ENCODE measurements at regions not wholly inside any gene's neighbourhood (a gene's known extent, or its start where the extent isn't known, plus 50 kb on each side); places are given as distances from the start of the nearest gene placed in this dataset.

- ATAC-seq (ENCODE audit: low FRiP score) (no peak), DNase-seq (no peak)
- Histone ChIP-seq H3K27me3 (ENCODE audit: control insufficient read depth in 1 of 2, insufficient read depth in 2 of 2, low read length in 1 of 2) (no peaks in the 10 kb centered on the region), H3K27ac (ENCODE audit: low read depth in 1 of 2, low read length in 2 of 2) (no peak overlapping the region), H3K4me3 (ENCODE audit: low read length in 2 of 2) (no peak overlapping the region), H3K4me1 (ENCODE audit: control insufficient read depth in 1 of 2, insufficient read depth in 2 of 2, low read length in 2 of 2) (peaks cover 0 to 1% of the 10 kb centered on the region in 2 donors), H3K36me3 (ENCODE audit: control insufficient read depth in 1 of 2, insufficient read depth in 2 of 2, low read length in 1 of 2) (no peaks in the 10 kb centered on the region), H3K9me3 (ENCODE audit: control insufficient read depth, low read length) (no peaks in the 10 kb centered on the region)
- intact Hi-C loops (cut with DNase I): loop anchor here in 1 of 2 donors (10.0 kb wide), 1 partner anchor 85 kb away; the partner anchor contains the start of gene ZNF608
- WGBS, 2 donors: 75 to 80% methylated on average over 4 of the region's 4 CpGs
These were observed 86.6 kb downstream of the ZNF608 start for GRCh38 chr5:124659798-124660197.

GRCh38 chr5:124658867-124659557, 87.4 kb downstream of the ZNF608 start:
- Histone ChIP-seq H3K4me3 (ENCODE audit: low read length in 2 of 2) (no peak overlapping the region), H3K36me3 (ENCODE audit: control insufficient read depth in 1 of 2, insufficient read depth in 2 of 2, low read length in 1 of 2) (no peaks in the 10 kb centered on the region), H3K27me3 (ENCODE audit: control insufficient read depth in 1 of 2, insufficient read depth in 2 of 2, low read length in 1 of 2) (no peaks in the 10 kb centered on the region), H3K9me3 (ENCODE audit: control insufficient read depth, low read length) (no peaks in the 10 kb centered on the region), H3K27ac (ENCODE audit: low read depth in 1 of 2, low read length in 2 of 2) (no peak overlapping the region), H3K4me1 (ENCODE audit: control insufficient read depth in 1 of 2, insufficient read depth in 2 of 2, low read length in 2 of 2) (peaks cover 0 to 1% of the 10 kb centered on the region in 2 donors)
- WGBS, 2 donors: 79 to 90% methylated on average over 6 of the region's 6 CpGs
- DNase-seq (no peak), ATAC-seq (ENCODE audit: low FRiP score) (no peak)
- intact Hi-C loops (cut with DNase I): loop anchor here in 1 of 2 donors (10.0 kb wide), 1 partner anchor 86 kb away; the partner anchor contains the start of gene ZNF608

DNA sequence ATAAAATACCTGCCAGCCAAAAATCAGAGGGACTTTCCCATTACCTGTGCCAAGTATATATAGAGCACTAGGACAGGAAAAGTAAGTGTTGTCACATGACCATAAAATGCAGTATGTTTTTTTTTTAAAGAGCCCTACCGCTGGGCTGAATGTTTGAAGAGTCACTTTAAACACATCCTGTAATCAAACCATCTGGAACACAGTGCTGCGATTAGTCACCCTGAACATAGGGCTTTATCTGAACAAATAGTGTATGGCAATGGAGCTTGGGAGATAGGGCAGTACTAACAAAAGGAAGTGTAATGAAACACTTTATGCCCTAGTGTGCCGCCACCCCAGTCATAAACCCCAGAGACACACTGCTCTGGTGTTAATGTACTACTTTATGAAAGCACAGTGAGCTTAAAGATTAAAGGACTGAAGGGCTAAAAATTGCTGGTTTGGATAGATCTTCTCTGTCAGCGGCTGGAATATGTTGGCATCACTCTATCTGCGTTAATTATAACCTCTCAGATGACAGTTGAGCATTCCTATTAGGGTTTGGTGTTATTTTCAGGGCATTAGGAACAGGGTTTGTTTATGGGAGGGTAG, 90.4 kb downstream of the ZNF608 start:
- H3K4me1 ChIP-seq (ENCODE audit: control insufficient read depth in 1 of 2, insufficient read depth in 2 of 2, low read length in 2 of 2): no peaks in the 10 kb centered on the region
- WGBS, 2 donors: 44% methylated on average over 5 of the region's 5 CpGs
- DNase-seq: no peak
- H3K27me3 ChIP-seq (ENCODE audit: control insufficient read depth in 1 of 2, insufficient read depth in 2 of 2, low read length in 1 of 2): no peaks in the 10 kb centered on the region
- intact Hi-C loops (cut with DNase I): loop anchor here in 1 of 2 donors (10.0 kb wide), 1 partner anchor 89 kb away; the partner anchor contains the start of gene ZNF608
- no peak overlapping the region for H3K4me3 ChIP-seq (ENCODE audit: low read length in 2 of 2)
- no peak overlapping the region for H3K27ac ChIP-seq (ENCODE audit: low read depth in 1 of 2, low read length in 2 of 2)
- H3K9me3 ChIP-seq (ENCODE audit: control insufficient read depth, low read length): no peaks in the 10 kb centered on the region
- ATAC-seq (ENCODE audit: low FRiP score): peak; percentile 58
- H3K36me3 ChIP-seq (ENCODE audit: control insufficient read depth in 1 of 2, insufficient read depth in 2 of 2, low read length in 1 of 2): no peaks in the 10 kb centered on the region

GRCh38 chr5:124655251-124655917, 91.1 kb downstream of the ZNF608 start:
- H3K27ac ChIP-seq (ENCODE audit: low read depth in 1 of 2, low read length in 2 of 2): no peak overlapping the region
- no peaks in the 10 kb centered on the region for H3K27me3 ChIP-seq (ENCODE audit: control insufficient read depth in 1 of 2, insufficient read depth in 2 of 2, low read length in 1 of 2)
- WGBS, 2 donors: 51 to 52% methylated on average over 8 of the region's 8 CpGs
- H3K9me3 ChIP-seq (ENCODE audit: control insufficient read depth, low read length): no peaks in the 10 kb centered on the region
- intact Hi-C loops (cut with DNase I): loop anchor here in 1 of 2 donors (10.0 kb wide), 1 partner anchor 89 kb away; the partner anchor contains the start of gene ZNF608
- no peaks in the 10 kb centered on the region for H3K36me3 ChIP-seq (ENCODE audit: control insufficient read depth in 1 of 2, insufficient read depth in 2 of 2, low read length in 1 of 2)
- ATAC-seq (ENCODE audit: low FRiP score) (no peak), DNase-seq (no peak)
- no peaks in the 10 kb centered on the region for H3K4me1 ChIP-seq (ENCODE audit: control insufficient read depth in 1 of 2, insufficient read depth in 2 of 2, low read length in 2 of 2)
- no peak overlapping the region for H3K4me3 ChIP-seq (ENCODE audit: low read length in 2 of 2)

GRCh38 chr5:124654418-124654817, 92.0 kb downstream of the ZNF608 start:
- Histone ChIP-seq H3K4me1 (ENCODE audit: control insufficient read depth in 1 of 2, insufficient read depth in 2 of 2, low read length in 2 of 2) (no peaks in the 10 kb centered on the region), H3K27me3 (ENCODE audit: control insufficient read depth in 1 of 2, insufficient read depth in 2 of 2, low read length in 1 of 2) (no peaks in the 10 kb centered on the region), H3K36me3 (ENCODE audit: control insufficient read depth in 1 of 2, insufficient read depth in 2 of 2, low read length in 1 of 2) (no peaks in the 10 kb centered on the region), H3K4me3 (ENCODE audit: low read length in 2 of 2) (no peak overlapping the region), H3K9me3 (ENCODE audit: control insufficient read depth, low read length) (no peaks in the 10 kb centered on the region), H3K27ac (ENCODE audit: low read depth in 1 of 2, low read length in 2 of 2) (no peak overlapping the region)
- WGBS, 2 donors: 88 to 91% methylated on average over 5 of the region's 5 CpGs
- no peak for DNase-seq
- no peak for ATAC-seq (ENCODE audit: low FRiP score)
- intact Hi-C loops (cut with DNase I): loop anchor here (5.0 to 10.0 kb wide), 2 partner anchors 90 to 93 kb away; partner anchors contain the start of gene ZNF608 (in 2 of the 2)

DNA sequence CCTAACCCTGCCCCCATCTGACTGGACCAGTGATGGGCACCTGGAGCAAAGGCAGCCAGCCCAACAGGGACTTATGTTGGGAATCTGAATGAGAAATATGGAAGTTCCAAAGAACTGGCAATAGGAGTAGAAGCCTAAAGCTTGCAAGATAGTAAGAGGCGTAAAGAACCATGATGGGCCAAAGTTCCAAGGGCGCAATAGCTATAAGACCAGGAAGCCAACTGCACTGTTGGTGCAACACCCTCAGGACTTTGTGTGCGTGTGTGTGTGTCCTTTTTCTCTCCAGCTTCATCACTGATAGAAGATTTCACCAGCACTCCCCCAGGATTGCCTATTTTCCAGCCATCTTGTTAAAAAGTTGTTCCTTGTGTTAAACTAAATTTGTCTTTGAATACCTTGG, 92.8 kb downstream of the ZNF608 start:
- Histone ChIP-seq H3K4me3 (ENCODE audit: low read length in 2 of 2) (no peak overlapping the region), H3K27me3 (ENCODE audit: control insufficient read depth in 1 of 2, insufficient read depth in 2 of 2, low read length in 1 of 2) (no peaks in the 10 kb centered on the region), H3K27ac (ENCODE audit: low read depth in 1 of 2, low read length in 2 of 2) (no peak overlapping the region), H3K4me1 (ENCODE audit: control insufficient read depth in 1 of 2, insufficient read depth in 2 of 2, low read length in 2 of 2) (no peaks in the 10 kb centered on the region), H3K9me3 (ENCODE audit: control insufficient read depth, low read length) (no peaks in the 10 kb centered on the region), H3K36me3 (ENCODE audit: control insufficient read depth in 1 of 2, insufficient read depth in 2 of 2, low read length in 1 of 2) (no peaks in the 10 kb centered on the region)
- DNase-seq (no peak), ATAC-seq (ENCODE audit: low FRiP score) (no peak)
- 85 to 88% methylated on average over 3 of the region's 3 CpGs for WGBS, 2 donors
- intact Hi-C loops (cut with DNase I): loop anchor here (5.0 to 10.0 kb wide), 2 partner anchors 91 to 94 kb away; partner anchors contain the start of gene ZNF608 (in 2 of the 2)

DNA sequence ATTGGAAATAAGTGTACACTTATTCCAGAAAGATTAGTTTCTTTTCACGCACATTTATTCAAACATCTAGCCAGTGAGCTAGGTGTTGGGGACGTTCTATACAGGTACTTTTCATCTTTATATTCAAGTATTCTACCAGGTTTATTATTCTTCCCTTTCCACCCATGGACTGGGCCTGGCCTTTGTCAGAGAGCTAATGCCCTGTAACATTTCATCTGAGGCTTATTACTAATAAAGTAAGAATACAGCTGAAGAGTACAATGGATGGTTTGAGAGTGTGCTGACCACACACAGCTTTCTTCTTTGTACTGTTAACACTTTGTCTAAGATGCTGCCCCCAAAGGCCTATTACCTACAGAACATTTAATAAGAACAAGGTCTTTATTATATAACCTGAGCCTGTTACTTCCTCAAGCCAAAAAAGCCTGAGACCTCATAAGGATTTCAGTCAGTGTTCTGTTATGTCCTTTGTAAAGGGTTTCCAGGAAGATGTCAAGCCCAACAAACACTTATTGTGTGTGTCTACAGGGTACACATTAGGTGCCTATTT, 93.5 kb downstream of the ZNF608 start:
- Histone ChIP-seq H3K4me3 (ENCODE audit: low read length in 2 of 2) (no peak overlapping the region), H3K4me1 (ENCODE audit: control insufficient read depth in 1 of 2, insufficient read depth in 2 of 2, low read length in 2 of 2) (no peaks in the 10 kb centered on the region), H3K9me3 (ENCODE audit: control insufficient read depth, low read length) (no peaks in the 10 kb centered on the region), H3K36me3 (ENCODE audit: control insufficient read depth in 1 of 2, insufficient read depth in 2 of 2, low read length in 1 of 2) (peaks cover 0 to 2% of the 10 kb centered on the region in 2 donors), H3K27ac (ENCODE audit: low read depth in 1 of 2, low read length in 2 of 2) (no peak overlapping the region), H3K27me3 (ENCODE audit: control insufficient read depth in 1 of 2, insufficient read depth in 2 of 2, low read length in 1 of 2) (no peaks in the 10 kb centered on the region)
- 95% methylated on average over 2 of the region's 2 CpGs for WGBS, 2 donors
- intact Hi-C loops (cut with DNase I): loop anchor here (5.0 to 10.0 kb wide), 2 partner anchors 92 to 94 kb away; partner anchors contain the start of gene ZNF608 (in 2 of the 2)
- no peak for ATAC-seq (ENCODE audit: low FRiP score)
- no peak for DNase-seq

DNA sequence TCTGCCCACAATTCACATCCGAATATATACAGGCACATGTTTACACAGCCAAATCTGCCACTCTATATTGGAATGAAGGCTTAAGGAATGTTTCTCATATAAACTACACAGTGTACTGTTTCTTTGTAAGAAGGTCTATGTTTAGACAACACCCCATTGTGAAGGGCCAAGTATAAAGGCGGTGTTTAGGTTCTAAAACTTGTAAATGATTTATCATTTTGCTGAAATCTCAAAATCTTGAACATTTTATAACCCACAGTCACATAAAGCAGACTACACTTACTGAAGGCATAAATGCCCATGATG, 94.0 kb downstream of the ZNF608 start:
- H3K4me1 ChIP-seq (ENCODE audit: control insufficient read depth in 1 of 2, insufficient read depth in 2 of 2, low read length in 2 of 2): no peaks in the 10 kb centered on the region
- WGBS, 2 donors: 69 to 71% methylated on average over 2 of the region's 2 CpGs
- H3K36me3 ChIP-seq (ENCODE audit: control insufficient read depth in 1 of 2, insufficient read depth in 2 of 2, low read length in 1 of 2): peaks cover 0 to 2% of the 10 kb centered on the region in 2 donors
- no peak overlapping the region for H3K4me3 ChIP-seq (ENCODE audit: low read length in 2 of 2)
- H3K9me3 ChIP-seq (ENCODE audit: control insufficient read depth, low read length): no peaks in the 10 kb centered on the region
- intact Hi-C loops (cut with DNase I): loop anchor here (5.0 to 10.0 kb wide), 2 partner anchors 92 to 95 kb away; partner anchors contain the start of gene ZNF608 (in 2 of the 2)
- no peaks in the 10 kb centered on the region for H3K27me3 ChIP-seq (ENCODE audit: control insufficient read depth in 1 of 2, insufficient read depth in 2 of 2, low read length in 1 of 2)
- no peak for DNase-seq
- no peak overlapping the region for H3K27ac ChIP-seq (ENCODE audit: low read depth in 1 of 2, low read length in 2 of 2)
- ATAC-seq (ENCODE audit: low FRiP score): no peak
